K562 (cell line): ENCODE measurements at regions not wholly inside any gene's neighbourhood (a gene's known extent, or its start where the extent isn't known, plus 50 kb on each side); places are given as distances from the start of the nearest gene placed in this dataset.

Source experiments
- ATAC-seq: fragments of 200-7000 bp; cut with Tn5 transposase; 3 replicates; pipeline ENCODE4 v1.9.1; 2020; ENCODE audit warnings: moderate library complexity
- BruUV-seq: library from RNA; stranded (reverse); fragments of 400-500 nt; replicated peaks from 2 replicates; lab custom pipeline; 2021; lab: Mats Ljungman, UMichigan
- CTCF ChIA-PET: fragments of 300-600 bp; formaldehyde crosslinking; extraction: SDS; loops from one replicate; lab custom pipeline; 2021; ENCODE audit warnings: low intra/inter-chr PET ratio; lab: Yijun Ruan, JAX
- POLR2A ChIA-PET: fragments of 300-600, 350-650 bp; sonication (Branson Sonifier 250); formaldehyde crosslinking; extraction: SDS; loops from one replicate; lab custom pipeline; 2021; ENCODE audit warnings: antibody characterized with exemption, inconsistent platforms; lab: Yijun Ruan, JAX
- DNase-seq, 4 experiments: peaks; one replicate each; pipeline versions ENCODE4 v3.0.0 to v3.0.0-alpha.2; 2011 to 2018; ENCODE audit warnings: low spot score in 3 of 4, mixed read lengths in 3 of 4; ENCODE audit errors: extremely low read depth in 1 of 4
- FAIRE-seq: peaks from 2 replicates; lab custom pipeline; 2011; peaks lifted over from hg19 to GRCh38; lab: Jason Lieb, UNC
- H2AFZ ChIP-seq: 2 replicates; pipeline ENCODE4 v1.6.0; 2011; ENCODE audit warnings: low read depth, low read length, control low read depth, inconsistent platforms
- H3K27ac ChIP-seq: fragments of 200-600 bp; 3 replicates; pipeline ENCODE4 v1.8.0; 2011; ENCODE audit warnings: low read depth, mild to moderate bottlenecking, control low read depth, inconsistent platforms, low read length, moderate library complexity, mixed read lengths; ENCODE audit errors: extremely low read depth
- H3K27me3 ChIP-seq, 2 experiments: fragments of 300-600 bp in 1 of 2; 2 replicates in 1 of 2; 3 replicates in 1 of 2; pipeline versions ENCODE4 v1.6.0 to v1.8.0; 2011; ENCODE audit warnings: inconsistent platforms in 2 of 2, low read length in 2 of 2, mild to moderate bottlenecking in 1 of 2, mixed read lengths in 1 of 2, moderate library complexity in 1 of 2; ENCODE audit not compliant: control insufficient read depth in 2 of 2, insufficient read depth in 2 of 2
- H3K36me3 ChIP-seq: fragments of 300-600 bp; 3 replicates; pipeline ENCODE4 v1.8.0; 2011; ENCODE audit warnings: mild to moderate bottlenecking, low read length, inconsistent platforms; ENCODE audit not compliant: control insufficient read depth, insufficient read depth
- H3K4me1 ChIP-seq, 2 experiments: fragments of 200-600 bp in 1 of 2; replicated peaks in 1 of 2; 2 replicates in 1 of 2; 3 replicates in 1 of 2; pipeline versions ENCODE4 v1.5.1 to v1.8.0; 2011; ENCODE audit warnings: inconsistent platforms in 2 of 2, low read length in 2 of 2, mild to moderate bottlenecking in 1 of 2, mixed read lengths in 1 of 2, moderate library complexity in 1 of 2; ENCODE audit not compliant: control insufficient read depth in 2 of 2, insufficient read depth in 2 of 2
- H3K4me2 ChIP-seq: 2 replicates; pipeline ENCODE4 v1.6.1; 2011; ENCODE audit warnings: low read length, control low read depth, inconsistent platforms, mixed read lengths; ENCODE audit not compliant: insufficient read depth
- H3K4me3 ChIP-seq: fragments of 200-600 bp; sonication (generic), shearing (Covaris generic); 2 replicates; pipeline ENCODE4 v1.5.1; 2016; ENCODE audit warnings: control low read depth, inconsistent platforms
- H3K79me2 ChIP-seq: fragments of 200-600 bp; 3 replicates; pipeline ENCODE4 v1.8.0; 2011; ENCODE audit warnings: low read length, inconsistent platforms; ENCODE audit not compliant: control insufficient read depth, insufficient read depth
- H3K9ac ChIP-seq, 2 experiments: 2 replicates each; pipeline versions ENCODE4 v1.6.0 to v1.6.1; 2011; ENCODE audit warnings: low read depth in 2 of 2, low read length in 2 of 2, control low read depth in 1 of 2, inconsistent platforms in 1 of 2, mild to moderate bottlenecking in 1 of 2, mixed read lengths in 1 of 2; ENCODE audit not compliant: insufficient read depth in 1 of 2
- H3K9me1 ChIP-seq: one replicate; pipeline ENCODE4 v1.6.0; 2011; ENCODE audit warnings: inconsistent platforms, mild to moderate bottlenecking, low read length, moderate library complexity; ENCODE audit not compliant: control insufficient read depth, insufficient read depth
- H3K9me3 ChIP-seq: replicated peaks from 2 replicates; pipeline ENCODE4 v1.5.1; 2011; ENCODE audit warnings: low read depth, low read length, inconsistent platforms; ENCODE audit not compliant: control insufficient read depth, insufficient read depth
- H4K20me1 ChIP-seq: replicated peaks from 2 replicates; pipeline ENCODE4 v1.6.1; 2011; ENCODE audit warnings: low read length, inconsistent platforms, mixed read lengths; ENCODE audit not compliant: control insufficient read depth, insufficient read depth
- ATF1 ChIP-seq, 2 experiments: fragments of 450-650 bp in 1 of 2; IDR thresholded peaks; 2 replicates each; pipeline ENCODE4 v1.6.1; 2016; ENCODE audit warnings: missing compliant biosample characterization in 1 of 2, missing genetic modification characterization in 1 of 2
- FIP1L1 ChIP-seq: fragments of 200-400 bp; formaldehyde crosslinking; IDR thresholded peaks from 2 replicates; pipeline ENCODE4 v1.6.1; 2018; ENCODE audit warnings: mild to moderate bottlenecking, low read depth, low read length; ENCODE audit not compliant: poor library complexity, severe bottlenecking
- MTA3 ChIP-seq: fragments of 450-650 bp; formaldehyde crosslinking; IDR thresholded peaks from 2 replicates; pipeline ENCODE4 v1.6.1; 2017; ENCODE audit warnings: mild to moderate bottlenecking, borderline replicate concordance
- MTF1 ChIP-seq: fragments of 250-450 bp; sonication (Bioruptor Pico); IDR thresholded peaks from 2 replicates; pipeline ENCODE4 v1.9.0; 2021; ENCODE audit warnings: moderate library complexity, mild to moderate bottlenecking, inconsistent platforms, borderline replicate concordance
- NCOA4 ChIP-seq: fragments of 450-650 bp; IDR thresholded peaks from 2 replicates; pipeline ENCODE4 v1.6.1; 2018; ENCODE audit warnings: mild to moderate bottlenecking; ENCODE audit not compliant: partially characterized antibody
- NR0B1 ChIP-seq: fragments of 450-650 bp; IDR thresholded peaks from one replicate; pipeline ENCODE4 v1.6.1; 2018; ENCODE audit warnings: mild to moderate bottlenecking, moderate library complexity; ENCODE audit not compliant: partially characterized antibody
- POU5F1 ChIP-seq: fragments of 150-350 bp; IDR thresholded peaks from 2 replicates; pipeline ENCODE4 v1.6.1; 2014; ENCODE audit warnings: borderline replicate concordance, low read length, low read depth, mild to moderate bottlenecking; ENCODE audit not compliant: partially characterized antibody
- WHSC1 ChIP-seq: IDR thresholded peaks from one replicate; pipeline ENCODE4 v1.6.1; 2012; ENCODE audit warnings: low read length, control low read depth, inconsistent platforms
- ZBTB2 ChIP-seq: fragments of 450-650 bp; IDR thresholded peaks from 2 replicates; pipeline ENCODE4 v1.6.1; 2016; ENCODE audit warnings: antibody characterized with exemption
- ZNF146 ChIP-seq: IDR thresholded peaks from one replicate; pipeline ENCODE4 v1.6.1; 2018; ENCODE audit warnings: missing compliant biosample characterization; ENCODE audit not compliant: unreplicated experiment
- ZNF232 ChIP-seq: sonication (generic); formaldehyde crosslinking; IDR thresholded peaks from 2 replicates; pipeline ENCODE4 v1.8.0; 2022; ENCODE audit warnings: mild to moderate bottlenecking, missing genetic modification reagents
- ZNF274 ChIP-seq: IDR thresholded peaks from 2 replicates; pipeline ENCODE4 v1.6.1; 2011; ENCODE audit warnings: low read depth, mild to moderate bottlenecking, low read length, moderate library complexity, borderline replicate concordance
- in situ Hi-C: fragments of 300-500 bp; cut with MboI; formaldehyde crosslinking; loops from 4 replicates; pipeline ENCODE4 v1.15.0; 2018; ENCODE audit warnings: inconsistent platforms, mixed read lengths
- intact Hi-C: fragments of 100-400 bp; cut with micrococcal nuclease; formaldehyde crosslinking; loops from 2 replicates; pipeline ENCODE4 v1.14.2; 2022

- TF ChIP-seq ZBTB2 (no peak), ZNF232 (CRISPR knock-in tag) (no peak), MTF1 (CRISPR knock-in tag) (no peak), FIP1L1 (no peak), ZNF274 (no peak), POU5F1 (no peak), ZNF146 (CRISPR knock-in tag) (no peak), MTA3 (no peak), NR0B1 (no peak), ATF1 (CRISPR knock-in tag; IDR thresholded peaks at IDR 0.05) (no peak), ATF1 (tag; IDR thresholded peaks at IDR 0.05) (no peak), NCOA4 (no peak), WHSC1 (no peak)
- TF ChIP-seq, all 486 proteins: peak for 0
- no peaks in the 10 kb centered on the region for H3K9me3 ChIP-seq
- no peaks in the 10 kb centered on the region for H3K4me1 ChIP-seq
- H3K79me2 ChIP-seq, result no peaks in the 10 kb centered on the region
- in situ Hi-C loops (no loop called here), intact Hi-C loops (no loop called here)
- no TSS peak for BruUV-seq
- no peak for DNase-seq
- no peak overlapping the region for H3K4me3 ChIP-seq
- no peaks in the 10 kb centered on the region for H3K9me1 ChIP-seq
- ChIA-PET CTCF (no interaction called here), POLR2A (no interaction called here)
- H2AFZ ChIP-seq, result no peak overlapping the region
- no peaks in the 10 kb centered on the region for H3K36me3 ChIP-seq
- H3K4me2 ChIP-seq, result no peak overlapping the region
- ATAC-seq, result no peak
- no peak overlapping the region for H3K9ac ChIP-seq
- no peak for FAIRE-seq
- no peaks in the 10 kb centered on the region for H3K27me3 ChIP-seq
- no peak overlapping the region for H3K27ac ChIP-seq
- no peaks in the 10 kb centered on the region for H4K20me1 ChIP-seq
These were observed 410.4 kb upstream of the MON1B start for GRCh38 chr16:76780556-76780955.
